ENCODE measurements at regions not wholly inside any gene's neighbourhood (a gene's known extent, or its start where the extent isn't known, plus 50 kb on each side); places are given as distances from the start of the nearest gene placed in this dataset.
"Not testable (repeated sequence)": the region's sequence is repeated elsewhere in the genome, so short reads cannot be mapped to it uniquely, and the experiment has no call there.

- no peak for DNase-seq
Measured at GRCh38 chr1:30083800-30084464, 639.5 kb downstream of the MATN1 start.

DNA sequence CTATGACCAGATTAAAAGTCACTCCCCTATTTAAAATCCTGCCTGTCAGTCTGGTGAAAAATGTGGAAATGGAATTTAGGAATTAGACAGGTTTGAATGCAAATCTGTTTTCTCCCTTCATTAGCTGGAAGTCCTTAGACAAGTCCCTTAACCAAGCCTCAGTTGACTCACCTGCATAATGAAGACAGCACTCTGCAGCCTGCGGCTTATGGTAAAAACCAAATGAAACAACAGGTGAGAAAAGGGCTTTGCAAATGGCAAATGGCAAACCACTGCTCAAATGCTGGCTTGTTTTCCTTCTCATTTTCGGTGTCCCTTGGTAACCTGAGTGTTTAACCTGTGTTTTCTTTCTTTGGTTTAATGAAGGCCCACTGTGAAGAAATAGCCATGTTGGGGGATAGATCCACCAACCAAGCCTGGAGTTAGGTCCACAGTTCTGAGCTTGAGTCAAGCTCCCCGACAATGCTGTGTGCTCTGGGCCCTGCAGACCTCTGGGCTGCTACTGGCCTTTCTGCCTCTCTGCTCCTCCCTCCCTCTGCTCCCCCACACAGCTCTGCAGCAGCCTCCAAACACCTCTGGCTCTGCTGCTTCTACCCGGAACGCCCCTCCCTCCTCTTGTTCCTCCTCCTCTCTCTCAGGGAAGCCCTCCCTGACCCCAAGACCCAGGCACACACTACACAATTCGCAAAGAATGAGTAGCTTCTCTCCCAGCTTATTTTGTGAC lies 641.8 kb downstream of the MATN1 start:
- DNase-seq = no peak

DNA sequence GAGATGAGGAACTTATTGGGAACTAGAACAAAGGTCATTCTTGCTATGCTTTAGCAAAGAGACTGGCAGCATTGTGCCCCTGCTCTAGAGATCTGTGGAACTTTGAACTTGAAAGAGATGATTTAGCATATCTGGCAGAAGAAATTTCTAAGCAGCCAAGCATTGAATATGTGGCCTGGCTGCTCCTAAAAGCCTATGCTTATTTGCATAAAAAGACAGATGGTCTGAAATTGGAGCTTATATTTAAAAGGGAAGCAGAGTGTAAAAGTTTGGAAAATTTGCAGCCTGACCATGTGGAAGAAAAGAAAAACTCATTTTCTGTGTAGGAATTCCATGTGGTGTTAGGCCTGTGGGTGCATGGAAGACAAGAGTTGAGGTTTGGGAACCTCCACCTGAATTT lies 647.5 kb downstream of the MATN1 start:
- not testable (repeated sequence) for DNase-seq

DNA sequence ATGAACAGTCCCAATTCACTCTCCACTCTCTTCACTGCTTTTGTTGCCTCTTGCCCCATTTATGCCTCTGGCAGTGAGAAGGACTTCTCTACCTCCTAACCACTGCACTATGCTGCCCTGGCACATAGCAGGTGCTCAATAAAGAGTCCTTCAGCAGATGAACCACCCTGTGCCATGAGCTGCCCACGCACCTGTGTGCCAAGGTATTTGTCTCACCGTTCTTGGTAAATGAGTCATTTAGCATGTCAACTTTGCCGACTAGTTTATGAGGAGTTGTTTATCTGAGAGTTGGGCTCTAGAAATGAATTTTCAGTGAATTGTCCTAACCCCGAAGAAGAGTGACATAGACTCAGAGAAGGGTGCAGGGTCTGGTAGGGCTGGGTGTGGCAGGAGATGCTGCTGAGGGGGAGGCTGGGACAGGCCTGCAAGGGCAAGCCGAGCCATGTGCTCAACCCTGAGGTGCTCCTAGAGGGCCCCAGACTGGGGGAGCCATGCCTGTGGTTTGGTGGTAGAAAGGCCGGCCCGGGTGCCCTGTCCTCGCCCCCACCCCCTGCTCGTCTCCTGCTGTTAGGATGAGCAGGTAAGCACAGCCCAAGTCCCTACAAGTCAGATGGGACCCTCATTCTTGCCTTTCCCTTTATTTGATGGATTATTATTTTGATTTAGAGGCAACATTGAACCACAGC lies 654.5 kb downstream of the MATN1 start:
- DNase-seq = no peak

GRCh38 chr1:30064547-30064946 lies 658.8 kb downstream of the MATN1 start:
- DNase-seq = no peak

DNA sequence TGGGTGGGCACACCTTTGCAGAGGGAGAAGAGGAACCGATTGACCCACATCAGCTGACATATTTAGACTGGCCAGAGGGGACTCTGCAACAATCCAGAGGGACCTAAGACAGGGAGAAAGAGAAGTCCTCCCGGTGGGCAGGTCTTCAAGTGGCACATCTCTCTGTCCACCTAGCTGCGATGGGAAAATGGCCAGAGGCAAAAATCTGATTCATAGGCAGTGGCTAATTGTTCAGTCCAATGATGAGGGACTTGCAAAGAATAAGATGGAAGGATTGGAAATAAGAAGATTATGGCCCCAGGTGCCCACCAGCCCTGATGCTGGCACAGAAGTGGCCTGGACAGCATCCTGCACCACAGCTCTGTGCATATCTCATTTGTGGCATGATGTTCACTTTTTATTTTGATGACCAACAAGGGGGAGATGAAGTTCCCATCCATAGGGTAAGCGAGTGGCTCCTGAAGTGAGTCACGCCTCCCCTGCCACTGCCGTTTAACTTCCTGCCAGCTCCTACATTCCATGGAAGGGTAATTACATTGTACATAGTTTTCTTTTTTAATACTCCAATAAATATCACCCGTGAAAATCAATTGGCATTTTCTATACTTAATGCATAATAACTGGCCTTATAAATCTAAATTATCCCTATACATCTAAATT lies 659.6 kb downstream of the MATN1 start:
- DNase-seq = no peak

GRCh38 chr1:30061292-30062220 lies 661.8 kb downstream of the MATN1 start:
- DNase-seq = peak; percentile 43 to 48

- no peak for DNase-seq
Measured at GRCh38 chr1:30060738-30061137, 662.6 kb downstream of the MATN1 start.

- no peak for DNase-seq
Measured at GRCh38 chr1:30058970-30059369, 664.4 kb downstream of the MATN1 start.

- no peak for DNase-seq
Measured at GRCh38 chr1:30054126-30054525, 669.3 kb downstream of the MATN1 start.

DNA sequence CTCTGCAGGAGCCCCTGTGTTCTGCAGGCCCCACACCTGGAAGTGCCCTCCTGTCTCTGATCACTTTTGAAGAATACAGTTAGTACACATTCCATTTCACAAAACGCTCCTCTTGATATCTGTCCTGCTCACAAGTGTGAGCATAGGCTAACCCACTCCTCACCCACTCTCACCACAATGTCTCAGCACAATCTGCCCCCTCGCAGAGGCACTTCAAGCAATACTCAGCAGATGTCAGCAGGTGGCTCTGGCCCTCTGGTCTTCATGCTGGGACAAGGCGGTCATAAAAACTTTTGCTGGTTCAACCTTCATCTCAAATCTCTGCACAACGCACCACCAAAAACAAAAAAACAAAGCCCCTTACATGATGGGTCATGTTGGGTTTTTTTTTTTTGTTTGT lies 671.2 kb downstream of the MATN1 start:
- no peak for DNase-seq

DNA sequence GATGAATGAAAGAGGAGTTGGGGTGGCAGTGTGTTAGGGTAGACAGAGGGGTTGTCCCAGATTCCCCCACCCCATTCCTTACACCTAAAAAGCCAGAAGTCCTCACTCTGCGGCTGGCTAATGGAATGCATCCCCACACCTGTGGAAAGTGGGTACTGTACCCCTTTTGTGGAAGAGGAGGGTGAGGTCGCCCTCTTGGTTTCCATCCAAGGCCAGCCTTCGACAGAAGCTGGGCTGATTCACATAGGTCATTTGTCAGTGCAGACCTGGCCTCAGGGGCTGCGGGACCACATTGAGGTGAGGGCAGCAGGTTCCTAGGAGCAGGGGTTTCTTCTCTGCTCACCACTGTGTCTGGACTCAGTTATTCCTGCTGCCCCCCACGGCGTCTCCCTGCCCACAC lies 671.6 kb downstream of the MATN1 start:
- no peak for DNase-seq

GRCh38 chr1:30049748-30050296 lies 673.6 kb downstream of the MATN1 start:
- DNase-seq = no peak

DNA sequence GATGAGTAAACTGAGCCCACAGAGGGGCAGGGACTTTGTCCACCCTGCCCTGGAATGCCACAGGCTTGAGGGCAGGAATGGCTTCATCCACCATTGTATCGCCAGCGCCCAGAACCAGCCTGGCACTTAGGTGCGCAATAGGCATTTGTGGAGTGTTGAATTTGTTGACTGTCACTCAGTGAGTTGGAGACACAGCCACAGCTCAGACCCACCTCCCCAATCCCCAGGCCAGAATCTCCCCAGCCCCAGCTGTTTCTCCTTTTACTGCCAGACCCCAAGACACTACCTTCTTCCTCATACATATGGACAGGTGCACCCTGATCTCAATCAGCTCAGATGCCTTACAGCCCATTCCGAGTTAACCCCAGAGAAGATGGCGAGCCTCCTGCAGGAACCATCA lies 674.5 kb downstream of the MATN1 start:
- no peak for DNase-seq

DNA sequence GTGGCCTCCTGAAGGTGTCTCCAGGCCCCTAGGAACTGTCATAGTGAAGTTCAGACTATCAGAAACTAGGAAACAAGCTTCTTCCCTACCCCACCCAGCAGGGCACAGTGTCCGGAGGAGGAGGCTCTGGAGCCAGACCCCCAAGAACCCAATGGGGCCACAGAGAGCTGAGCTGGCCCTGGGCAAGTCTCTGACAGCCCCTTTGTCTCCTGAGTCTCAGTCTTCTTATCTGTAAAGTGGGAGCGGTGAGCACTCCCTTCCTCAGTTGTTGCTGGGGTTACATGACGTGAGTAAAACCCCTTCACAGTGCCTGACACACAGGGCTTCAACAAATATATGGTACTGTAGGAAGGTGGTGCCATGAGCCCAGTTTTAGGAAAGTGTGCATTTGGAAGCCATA lies 675.8 kb downstream of the MATN1 start:
- no peak for DNase-seq

- no peak for DNase-seq
Measured at GRCh38 chr1:30046751-30047150, 676.6 kb downstream of the MATN1 start.

DNA sequence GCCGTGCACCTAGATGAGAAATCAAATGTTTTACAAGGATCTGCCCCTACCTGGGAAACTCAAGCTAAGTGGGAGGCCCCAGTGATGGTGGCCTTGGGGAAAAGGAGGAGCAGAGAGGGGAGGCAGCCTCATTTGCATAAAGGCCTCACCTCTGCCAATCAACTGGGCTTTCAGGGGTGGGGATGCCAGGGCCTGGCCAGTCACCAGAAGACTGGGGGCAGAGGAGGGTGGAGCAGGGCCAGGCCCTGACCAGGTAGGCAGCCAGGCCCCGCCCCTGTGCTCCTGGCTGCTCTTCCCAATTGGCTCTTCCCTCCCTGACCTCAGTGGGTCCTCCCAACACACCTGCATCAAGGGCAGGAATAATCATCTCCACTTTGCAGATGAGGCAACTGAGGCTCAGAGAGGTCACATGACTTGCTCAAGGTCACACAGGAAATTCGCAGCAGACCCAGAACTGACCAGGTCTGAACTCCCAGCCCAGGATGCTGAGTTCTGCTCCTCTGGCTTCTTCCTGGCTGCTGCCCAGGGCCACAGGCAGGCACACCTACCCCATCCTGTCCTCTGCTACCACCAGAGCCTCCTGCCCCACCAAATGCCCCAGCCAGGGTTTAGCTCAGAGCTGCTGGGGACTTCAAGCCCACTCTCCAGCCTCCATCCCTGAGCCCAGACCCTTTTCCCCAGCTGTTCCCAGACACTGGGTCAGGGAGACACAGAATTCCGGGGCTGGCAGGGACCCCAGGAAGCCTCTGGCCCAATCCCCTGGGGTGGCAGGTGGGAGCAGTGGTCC lies 677.9 kb downstream of the MATN1 start:
- no peak for DNase-seq

DNA sequence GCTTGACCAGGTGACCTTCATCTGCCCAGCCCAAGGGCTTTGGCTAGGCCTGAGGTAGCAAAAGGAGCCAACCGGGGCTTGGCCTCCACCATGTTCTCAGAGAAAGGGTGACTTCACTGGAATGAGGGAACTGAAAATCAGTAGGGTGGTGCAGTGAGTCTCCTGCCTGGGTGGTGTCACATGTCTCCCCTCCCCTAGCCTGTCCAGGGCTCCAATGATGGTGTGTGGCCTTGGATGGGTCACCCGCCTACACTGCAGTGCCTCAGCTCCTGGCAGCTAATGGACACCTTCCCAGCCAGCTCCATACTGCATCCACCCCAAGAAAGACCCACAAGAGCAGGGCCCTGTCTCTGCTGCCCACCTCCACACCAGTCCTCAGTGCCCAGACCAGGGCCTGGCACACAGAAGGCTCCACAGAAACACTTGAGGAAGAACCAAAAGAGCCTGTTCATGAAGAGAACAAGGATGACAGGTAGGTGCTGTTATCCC lies 678.7 kb downstream of the MATN1 start:
- DNase-seq = peak; percentile 7 to 26

DNA sequence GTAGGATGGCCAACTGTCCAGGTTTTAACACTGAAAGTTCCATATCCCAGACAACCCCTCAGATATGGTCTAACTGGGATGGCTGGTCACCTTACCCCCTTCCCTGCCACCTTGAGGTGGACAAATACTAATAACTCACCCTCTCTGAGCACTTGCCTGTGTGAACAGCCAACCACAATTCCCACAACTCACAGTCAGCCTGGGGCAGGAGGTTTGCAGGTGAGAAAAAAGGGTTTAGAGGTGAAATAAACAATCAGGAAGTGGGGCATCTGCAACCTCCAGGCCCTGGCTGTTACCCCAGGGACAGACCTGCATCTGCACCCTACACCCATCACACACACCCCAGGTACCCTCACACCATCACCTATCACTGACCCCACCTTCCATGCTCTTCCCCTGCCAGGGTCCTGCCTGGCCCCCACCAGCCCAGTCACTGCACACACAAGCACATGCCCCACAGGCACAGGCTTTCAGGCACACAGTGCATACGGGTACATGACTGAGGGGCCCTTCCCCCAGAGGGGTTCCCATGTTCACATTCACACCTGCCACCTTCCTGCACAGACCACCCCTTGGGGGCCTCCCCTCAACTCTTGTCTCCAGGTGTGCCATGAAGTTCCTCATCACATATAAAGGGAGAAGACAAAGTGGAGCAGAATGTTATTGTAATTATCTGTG lies 679.5 kb downstream of the MATN1 start:
- no peak for DNase-seq

- no peak for DNase-seq
Measured at GRCh38 chr1:30043256-30043655, 680.1 kb downstream of the MATN1 start.

Measured in inflammatory macrophage (primary cell).